Neutrophil (primary cell): ENCODE measurements at regions not wholly inside any gene's neighbourhood (a gene's known extent, or its start where the extent isn't known, plus 50 kb on each side); places are given as distances from the start of the nearest gene placed in this dataset.

Experiments used
- H3K27ac ChIP-seq: fragments of 200-600 bp; sonication (generic); 2 replicates; pipeline ENCODE4 v1.5.1; 2016; ENCODE audit warnings: mild to moderate bottlenecking, moderate library complexity
- H3K27me3 ChIP-seq: fragments of 200-600 bp; sonication (generic); 2 replicates; pipeline ENCODE4 v1.6.0; 2016; ENCODE audit warnings: mild to moderate bottlenecking
- H3K36me3 ChIP-seq: fragments of 200-600 bp; sonication (generic); 2 replicates; pipeline ENCODE4 v1.5.1; 2017
- H3K4me1 ChIP-seq, 2 experiments: fragments of 200-600 bp in 1 of 2; sonication (generic) in 1 of 2; 1 replicate in 1 of 2; 2 replicates in 1 of 2; pipeline versions ENCODE4 v1.5.1 to v1.6.1; 2013 to 2016; ENCODE audit warnings: low read depth in 1 of 2, low read length in 1 of 2, mild to moderate bottlenecking in 1 of 2, moderate library complexity in 1 of 2; ENCODE audit not compliant: control insufficient read depth in 1 of 2, insufficient read depth in 1 of 2
- H3K4me3 ChIP-seq, 2 experiments: fragments of 200-600 bp in 1 of 2; sonication (generic) in 1 of 2; 1 replicate in 1 of 2; 2 replicates in 1 of 2; pipeline ENCODE4 v1.5.1; 2013 to 2016; ENCODE audit warnings: low read depth in 1 of 2, low read length in 1 of 2, mild to moderate bottlenecking in 1 of 2, moderate library complexity in 1 of 2
- H3K9me3 ChIP-seq: fragments of 200-600 bp; sonication (generic); 2 replicates; pipeline ENCODE4 v1.5.1; 2016
- CTCF ChIP-seq: fragments of 200-600 bp; sonication (generic); IDR thresholded peaks from 2 replicates; pipeline ENCODE4 v1.5.1; 2016; ENCODE audit warnings: antibody characterized with exemption

GRCh38 chr12:97994746-97995484, 520.5 kb upstream of the TMPO start:
- no peak overlapping the region for H3K4me3 ChIP-seq
- no peak overlapping the region for H3K27ac ChIP-seq
- H3K9me3 ChIP-seq: no peaks in the 10 kb centered on the region
- no peaks in the 10 kb centered on the region for H3K4me1 ChIP-seq
- no peaks in the 10 kb centered on the region for H3K36me3 ChIP-seq
- no peaks in the 10 kb centered on the region for H3K27me3 ChIP-seq
- no peak for TF ChIP-seq CTCF

- no peaks in the 10 kb centered on the region for H3K27me3 ChIP-seq
- no peak for TF ChIP-seq CTCF
- no peak overlapping the region for H3K27ac ChIP-seq
Observed at GRCh38 chr12:97995559-97995958, 519.8 kb upstream of the TMPO start.

GRCh38 chr12:98001430-98001829, 514.0 kb upstream of the TMPO start:
- no peaks in the 10 kb centered on the region for H3K27me3 ChIP-seq
- no peak for TF ChIP-seq CTCF
- H3K4me1 ChIP-seq: no peaks in the 10 kb centered on the region
- H3K4me3 ChIP-seq: no peak overlapping the region
- no peaks in the 10 kb centered on the region for H3K36me3 ChIP-seq
- H3K9me3 ChIP-seq: no peaks in the 10 kb centered on the region
- H3K27ac ChIP-seq: no peak overlapping the region

More at GRCh38 chr12:97995559-97995958, 519.8 kb upstream of the TMPO start:
- H3K4me3 ChIP-seq: no peak overlapping the region
- no peaks in the 10 kb centered on the region for H3K36me3 ChIP-seq
- no peaks in the 10 kb centered on the region for H3K4me1 ChIP-seq
- H3K9me3 ChIP-seq: no peaks in the 10 kb centered on the region

- Histone ChIP-seq H3K27me3 (no peaks in the 10 kb centered on the region), H3K4me1 (no peaks in the 10 kb centered on the region), H3K4me3 (no peak overlapping the region), H3K36me3 (no peaks in the 10 kb centered on the region), H3K27ac (no peak overlapping the region), H3K9me3 (no peaks in the 10 kb centered on the region)
- no peak for TF ChIP-seq CTCF
Observed at GRCh38 chr12:98002887-98003493, 512.4 kb upstream of the TMPO start.

- Histone ChIP-seq H3K27me3 (no peaks in the 10 kb centered on the region), H3K4me1 (no peaks in the 10 kb centered on the region), H3K4me3 (no peak overlapping the region), H3K9me3 (no peaks in the 10 kb centered on the region), H3K27ac (no peak overlapping the region), H3K36me3 (no peaks in the 10 kb centered on the region)
- no peak for TF ChIP-seq CTCF
Observed at GRCh38 chr12:98007963-98008362, 507.4 kb upstream of the TMPO start.
